ENCODE measurements at regions not wholly inside any gene's neighbourhood (a gene's known extent, or its start where the extent isn't known, plus 50 kb on each side); places are given as distances from the start of the nearest gene placed in this dataset.

- no peak for TF ChIP-seq EZH2 (IDR thresholded peaks at IDR 0.05; ENCODE audit: insufficient read depth, poor library complexity, severe bottlenecking)
- no peak for TF ChIP-seq EZH2phosphoT487 (IDR thresholded peaks at IDR 0.05; ENCODE audit: insufficient read depth, low read depth)
Observed at GRCh38 chr6:6512711-6513110, 75.8 kb upstream of the LY86 start.
